ENCODE measurements at regions not wholly inside any gene's neighbourhood (a gene's known extent, or its start where the extent isn't known, plus 50 kb on each side); places are given as distances from the start of the nearest gene placed in this dataset.

DNA sequence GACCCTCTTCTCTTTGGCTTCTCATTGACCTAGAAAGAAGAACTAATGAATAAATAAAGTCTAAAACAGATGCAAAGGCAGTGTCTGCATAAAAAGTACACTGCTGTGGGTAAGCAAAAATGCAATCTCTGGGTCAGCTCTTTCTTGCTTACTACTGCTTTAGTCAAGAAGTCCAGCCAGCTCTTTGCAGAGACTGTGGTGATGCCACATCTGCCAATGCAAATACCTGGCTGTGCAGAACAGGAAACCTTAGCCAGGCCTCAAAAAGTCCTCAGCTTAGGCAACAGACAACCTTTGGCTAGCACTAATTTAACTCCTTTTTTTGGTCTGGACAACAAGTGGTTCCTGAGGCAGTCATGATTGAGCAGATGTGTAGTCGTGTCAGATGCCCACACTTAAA lies 73.6 kb upstream of the RND3 start:
- no peak for DNase-seq (ENCODE audit: extremely low read depth in 1 of 11, low read depth in 9 of 11, low spot score in 4 of 11)

DNA sequence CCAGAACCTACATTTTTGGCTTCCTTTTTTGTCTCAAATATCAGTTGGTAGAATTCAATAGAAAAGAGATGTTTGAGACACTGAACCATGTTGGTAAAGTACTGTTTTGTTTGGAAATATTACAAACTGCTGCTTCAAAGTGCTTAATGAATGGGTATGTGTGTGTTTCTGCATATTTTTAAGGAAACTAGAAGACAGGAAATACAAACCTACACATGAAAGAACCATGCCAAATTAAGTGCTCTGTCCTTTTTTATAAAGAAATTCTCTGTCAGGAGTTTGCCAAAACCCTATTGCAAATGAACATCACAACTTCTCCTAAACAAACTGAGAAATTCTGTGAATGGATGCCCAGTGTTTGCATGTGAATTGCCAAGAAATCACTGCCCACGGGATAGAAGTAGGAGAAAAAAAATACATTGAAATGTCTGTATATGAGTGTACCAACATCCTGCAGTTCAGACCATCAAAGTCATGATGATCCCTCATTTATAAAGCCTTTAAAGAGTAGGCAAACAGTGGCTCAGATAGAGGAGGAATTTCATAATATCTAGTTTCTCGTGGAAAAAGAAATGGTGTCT lies 69.6 kb upstream of the RND3 start:
- no peak for DNase-seq (ENCODE audit: extremely low read depth in 1 of 11, low read depth in 9 of 11, low spot score in 4 of 11)

DNA sequence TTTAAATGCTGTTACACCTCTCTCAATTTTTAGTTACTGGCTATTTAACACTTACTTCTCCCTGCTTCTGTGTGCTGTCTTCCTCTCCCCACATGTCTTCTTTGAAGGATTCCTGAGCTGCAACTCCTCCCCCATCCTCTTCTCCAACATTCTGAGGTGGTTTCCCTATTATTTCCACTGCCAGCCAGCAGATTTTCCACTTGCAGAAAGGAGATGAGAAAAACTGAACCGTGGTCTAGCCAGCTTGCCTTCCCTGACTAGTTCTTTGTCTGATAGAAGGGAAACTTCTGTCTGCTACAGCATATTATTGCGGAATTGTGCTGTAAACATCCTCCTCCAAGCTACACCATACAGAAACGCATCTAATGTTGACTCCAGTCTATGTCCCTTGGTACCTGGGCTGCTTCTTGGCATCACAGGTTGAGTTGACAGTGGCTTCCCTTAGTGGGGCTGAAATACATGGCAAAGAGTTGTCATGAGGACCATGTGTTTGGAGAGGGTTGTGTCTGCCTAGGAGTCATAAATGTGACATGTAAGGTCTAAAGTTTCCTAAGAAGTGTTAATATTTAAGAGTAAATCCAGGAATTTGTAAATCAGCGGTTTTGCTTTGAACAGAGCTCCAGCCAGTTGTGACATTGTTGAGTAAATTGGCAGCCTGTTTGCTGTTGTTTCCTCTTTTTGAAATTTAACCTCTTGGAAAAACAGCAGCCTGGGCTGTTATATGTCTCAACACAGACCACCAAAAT lies 68.3 kb upstream of the RND3 start:
- no peak for DNase-seq (ENCODE audit: extremely low read depth in 1 of 11, low read depth in 9 of 11, low spot score in 4 of 11)

DNA sequence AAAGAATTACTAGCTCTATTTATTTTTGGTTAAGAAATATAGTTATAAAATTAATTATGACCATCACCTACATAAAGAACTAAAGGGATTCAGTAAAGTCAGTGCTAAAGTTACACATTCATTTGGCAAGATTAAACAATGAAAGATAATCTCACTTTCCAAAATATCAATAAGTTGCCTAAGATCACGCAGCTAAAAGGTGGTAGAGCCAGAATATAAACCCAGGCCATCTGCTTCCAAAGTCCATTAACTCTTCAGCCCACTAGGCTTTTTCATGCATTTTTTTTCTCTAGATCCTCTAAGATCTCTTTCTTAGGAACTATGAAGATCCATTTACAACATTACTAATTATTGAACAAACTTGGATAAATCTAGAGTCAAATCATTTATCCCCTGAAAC lies 66.6 kb upstream of the RND3 start:
- DNase-seq (ENCODE audit: extremely low read depth in 1 of 11, low read depth in 9 of 11, low spot score in 4 of 11): no peak

DNA sequence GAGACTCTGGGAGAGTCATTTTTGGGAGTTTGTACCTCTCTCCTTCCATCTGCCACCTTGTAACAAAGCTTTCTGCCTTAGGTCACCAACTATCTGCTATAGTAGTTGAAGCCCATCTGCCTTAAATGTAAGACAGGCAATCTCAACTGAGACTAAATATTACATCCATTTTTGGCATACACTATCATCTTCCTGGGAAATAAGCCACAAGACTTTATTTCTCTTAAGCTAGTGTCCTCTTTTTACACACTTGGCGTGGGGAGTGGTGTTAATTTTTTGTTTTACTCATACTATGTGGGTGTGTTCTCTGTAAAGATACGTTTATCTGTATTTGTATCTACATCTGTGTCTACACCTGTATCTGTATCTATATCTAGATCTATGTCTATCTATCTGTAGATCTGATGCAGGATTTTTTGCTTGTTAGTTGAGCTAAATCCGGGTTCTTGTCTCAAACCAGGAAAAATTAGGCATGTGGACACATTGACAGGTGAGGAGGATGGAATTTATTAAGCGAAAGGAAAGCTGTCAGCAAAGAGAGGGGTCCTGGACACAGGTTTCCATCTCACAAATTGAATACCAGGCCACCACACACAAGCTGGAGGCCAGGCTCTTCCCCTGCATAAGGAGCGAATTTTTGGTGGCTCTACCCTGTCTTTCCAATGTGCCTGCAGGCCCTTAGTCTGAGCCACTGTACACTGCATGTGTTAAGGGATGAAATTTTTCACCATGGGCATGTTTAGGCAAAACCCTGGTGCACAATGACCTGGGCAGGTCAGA lies 64.8 kb upstream of the RND3 start:
- DNase-seq (ENCODE audit: extremely low read depth in 1 of 11, low read depth in 9 of 11, low spot score in 4 of 11): no peak

DNA sequence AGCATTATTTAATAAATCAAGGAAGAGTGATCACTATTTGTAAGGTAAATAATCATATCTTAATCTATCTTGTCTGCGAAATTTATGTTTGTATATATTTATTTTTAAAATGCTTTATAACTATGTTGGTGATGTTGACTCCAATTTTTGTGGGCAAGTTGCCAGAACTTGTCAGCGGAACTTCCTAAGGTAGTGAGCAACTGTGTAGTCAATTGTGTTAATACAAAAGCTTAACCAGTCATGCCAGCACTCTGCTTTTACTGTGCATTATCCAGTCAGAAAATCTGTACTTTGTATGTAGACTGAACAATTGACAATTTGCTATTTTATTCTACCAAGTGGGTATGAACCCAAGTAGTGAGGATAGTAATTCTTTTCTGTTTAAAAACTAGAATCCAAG lies 61.9 kb upstream of the RND3 start:
- DNase-seq (ENCODE audit: extremely low read depth in 1 of 11, low read depth in 9 of 11, low spot score in 4 of 11): no peak

DNA sequence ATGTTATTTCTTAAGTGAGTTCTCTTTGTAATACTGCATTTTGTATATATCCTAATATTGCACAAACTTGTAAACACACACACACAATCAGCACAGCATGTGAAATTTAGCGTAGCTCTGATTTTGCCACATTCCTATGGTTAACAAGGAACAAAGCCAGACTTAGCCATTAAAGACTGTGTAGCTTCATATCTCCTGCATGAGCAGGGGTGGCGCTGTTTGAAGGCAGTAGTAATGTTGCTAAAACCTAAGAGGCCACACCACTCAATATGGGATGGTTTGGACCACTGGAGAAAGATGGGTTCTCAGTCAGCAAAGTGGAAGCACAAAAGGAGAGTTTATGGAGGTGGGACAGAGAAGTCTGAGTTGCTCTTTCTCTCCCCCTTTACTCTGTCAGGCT lies 61.1 kb upstream of the RND3 start:
- DNase-seq (ENCODE audit: extremely low read depth in 1 of 11, low read depth in 9 of 11, low spot score in 4 of 11): no peak

DNA sequence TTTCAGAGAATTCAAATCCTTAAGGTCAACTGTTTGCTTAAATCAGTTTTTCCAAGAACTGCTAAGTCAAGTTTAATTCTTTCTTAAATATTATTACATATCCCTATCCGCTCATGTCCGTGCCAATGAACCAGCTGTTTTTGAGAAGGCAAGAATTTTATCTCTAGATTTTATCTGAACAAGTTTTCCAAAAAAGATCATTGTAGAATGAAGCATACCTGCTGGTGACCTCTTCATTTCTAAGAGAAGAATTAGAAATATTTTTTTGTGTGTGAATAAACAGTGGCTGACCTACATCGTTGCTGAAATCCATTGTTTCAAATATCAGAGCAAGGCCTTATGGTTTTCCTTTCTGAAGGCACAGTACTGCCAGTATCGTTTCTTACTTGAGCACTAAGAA lies 58.4 kb upstream of the RND3 start:
- DNase-seq (ENCODE audit: extremely low read depth in 1 of 11, low read depth in 9 of 11, low spot score in 4 of 11): no peak

DNA sequence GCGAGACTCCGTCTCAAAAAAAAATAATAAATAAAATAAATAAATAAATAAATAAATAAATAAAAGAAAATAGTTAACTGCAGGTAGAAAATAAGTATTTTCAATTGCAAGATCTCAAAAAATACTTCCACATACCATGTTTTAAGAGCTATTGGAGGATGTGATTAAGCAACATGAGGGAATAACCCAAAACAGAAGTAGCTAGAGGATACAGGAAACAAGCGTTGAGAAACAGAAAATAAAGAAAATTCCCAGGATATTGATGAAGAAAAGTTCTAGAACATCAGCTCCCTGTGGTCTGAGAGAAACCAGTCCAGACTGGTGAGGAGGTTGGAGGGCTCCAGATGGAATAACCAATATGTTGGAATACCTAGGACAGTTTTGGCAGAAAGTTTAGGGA lies 57.3 kb upstream of the RND3 start:
- DNase-seq (ENCODE audit: extremely low read depth in 1 of 11, low read depth in 9 of 11, low spot score in 4 of 11): no peak

DNA sequence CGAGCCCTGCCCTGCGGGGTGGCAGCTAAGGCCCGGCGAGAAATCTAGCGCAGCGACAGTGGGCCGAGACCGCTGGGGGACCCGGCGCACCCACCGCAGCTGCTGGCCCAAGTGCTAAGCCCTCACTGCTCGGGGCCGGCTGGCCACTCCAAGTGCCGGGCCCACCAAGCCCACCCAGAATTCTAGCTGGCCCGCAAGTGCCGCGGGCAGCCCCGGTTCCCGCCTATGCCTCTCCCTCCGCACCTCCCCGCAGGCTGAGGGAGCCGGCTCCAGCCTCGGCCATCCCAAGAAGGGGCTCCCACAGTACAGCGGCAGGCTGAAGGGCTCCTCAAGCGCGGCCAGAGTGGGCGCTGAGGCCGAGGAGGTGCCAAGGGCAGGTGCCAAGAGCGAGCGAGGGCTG lies 55.2 kb upstream of the RND3 start:
- DNase-seq (ENCODE audit: extremely low read depth in 1 of 11, low read depth in 9 of 11, low spot score in 4 of 11): no peak

DNA sequence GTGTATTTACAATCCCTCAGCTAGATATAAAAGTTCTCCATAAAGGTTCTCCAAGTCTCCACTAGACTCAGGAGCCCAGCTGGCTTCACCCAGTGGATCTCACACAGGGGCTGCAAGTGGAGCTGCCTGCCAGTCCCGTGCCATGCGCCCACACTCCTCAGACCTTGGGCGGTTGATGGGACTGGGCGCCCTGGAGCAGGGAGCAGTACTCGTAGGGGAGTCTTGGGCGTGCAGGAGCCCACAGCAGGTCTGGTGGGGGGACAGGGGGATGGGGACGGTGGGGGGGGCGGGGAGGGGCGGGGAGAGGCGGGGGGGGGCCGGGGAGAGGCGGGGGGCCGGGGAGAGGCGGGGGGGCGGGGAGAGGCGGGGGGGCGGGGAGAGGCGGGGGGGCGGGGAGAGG lies 54.7 kb upstream of the RND3 start:
- no peak for DNase-seq (ENCODE audit: extremely low read depth in 1 of 11, low read depth in 9 of 11, low spot score in 4 of 11)

DNA sequence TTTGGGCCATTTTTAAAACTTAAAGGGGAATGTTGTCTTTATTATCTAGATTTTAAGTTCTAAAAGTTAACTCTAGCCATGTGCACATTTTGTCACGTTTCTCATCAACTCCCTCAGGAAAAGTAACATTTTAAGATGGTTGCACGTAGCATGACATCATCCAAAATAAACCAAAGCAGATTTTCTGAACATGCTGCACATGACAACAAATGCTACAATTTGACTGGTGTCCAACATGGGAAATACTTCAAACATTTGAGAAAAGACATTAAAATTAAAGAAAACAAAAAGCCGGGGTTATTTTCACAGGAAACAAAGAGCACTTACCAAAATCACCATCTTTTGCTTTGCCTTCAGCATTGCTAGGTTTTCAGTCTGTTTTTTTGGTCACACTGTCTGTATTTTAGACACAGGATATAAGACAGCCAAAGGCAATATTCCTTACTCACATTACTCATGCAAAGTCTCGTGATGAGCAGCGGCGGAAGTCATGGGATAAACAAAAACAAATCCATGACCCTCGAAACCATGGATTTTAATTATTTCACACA lies 51.3 kb upstream of the RND3 start:
- no peak for DNase-seq (ENCODE audit: extremely low read depth in 1 of 11, low read depth in 9 of 11, low spot score in 4 of 11)

Data from renal cortex interstitium (tissue), 11 donors.